GM21360 (cell line): ENCODE measurements at regions not wholly inside any gene's neighbourhood (a gene's known extent, or its start where the extent isn't known, plus 50 kb on each side); places are given as distances from the start of the nearest gene placed in this dataset.

Experiments used
- ATAC-seq: cut with Tn5 transposase; IDR thresholded peaks from one replicate; pipeline ENCODE4 v1.9.1; 2021; ENCODE audit warnings: mild to moderate bottlenecking, moderate library complexity; ENCODE audit not compliant: unreplicated experiment

DNA sequence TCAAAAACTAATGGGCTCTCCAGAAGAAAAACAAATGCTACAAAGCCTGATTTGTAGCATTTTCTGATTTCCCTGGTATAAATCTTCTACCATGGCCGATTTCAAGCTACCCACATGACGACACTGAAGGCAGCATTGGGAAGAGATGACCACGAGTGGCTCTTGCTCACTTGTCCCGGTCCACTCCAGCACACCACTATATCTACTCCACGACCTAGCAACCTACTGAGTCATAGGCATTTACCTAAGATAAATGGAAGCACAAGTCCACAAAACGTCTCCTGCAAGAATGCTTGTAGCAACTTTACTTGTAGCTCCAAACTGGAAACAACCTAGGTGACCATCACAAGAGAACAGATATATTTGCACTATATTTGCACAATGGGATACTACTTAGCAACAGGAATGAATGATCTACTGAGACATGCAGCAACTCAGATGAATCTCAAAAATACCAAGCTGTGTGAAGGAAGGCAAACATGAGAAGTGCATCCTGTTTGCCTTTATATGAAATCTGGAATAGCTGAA, 60.8 kb upstream of the HES1 start:
- ATAC-seq, result no peak

DNA sequence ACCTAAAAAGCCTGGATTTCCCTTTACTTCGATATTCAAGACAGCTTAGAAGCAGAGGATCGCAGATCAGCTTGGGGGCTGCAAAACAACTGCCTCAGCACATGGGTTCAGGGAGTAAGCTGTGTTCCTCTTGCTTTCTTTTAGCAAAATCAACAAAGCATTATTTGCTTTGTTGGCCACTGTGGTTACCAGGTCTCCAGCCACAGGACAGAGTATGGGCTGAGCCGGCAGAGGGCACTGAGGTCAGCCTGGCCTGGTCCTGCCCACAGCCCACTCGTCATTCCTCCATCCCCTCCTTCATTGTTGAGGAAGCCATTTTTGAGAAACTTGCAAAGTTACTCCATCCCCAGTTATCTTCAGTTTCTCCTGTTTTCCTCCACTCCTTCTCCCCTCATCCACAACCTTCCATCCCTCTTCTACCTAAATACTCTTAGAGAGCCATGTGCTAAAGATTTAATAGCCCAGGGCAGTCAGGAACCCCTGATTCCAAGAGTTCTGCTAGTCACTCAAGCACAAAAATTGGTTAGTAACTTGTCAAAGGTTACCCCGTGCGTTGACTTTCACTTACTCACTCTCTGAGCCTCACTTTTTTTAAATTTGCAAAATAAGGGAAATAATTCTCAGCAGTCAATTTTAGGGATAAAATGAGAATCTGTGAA, 60.0 kb upstream of the HES1 start:
- ATAC-seq, result no peak

DNA sequence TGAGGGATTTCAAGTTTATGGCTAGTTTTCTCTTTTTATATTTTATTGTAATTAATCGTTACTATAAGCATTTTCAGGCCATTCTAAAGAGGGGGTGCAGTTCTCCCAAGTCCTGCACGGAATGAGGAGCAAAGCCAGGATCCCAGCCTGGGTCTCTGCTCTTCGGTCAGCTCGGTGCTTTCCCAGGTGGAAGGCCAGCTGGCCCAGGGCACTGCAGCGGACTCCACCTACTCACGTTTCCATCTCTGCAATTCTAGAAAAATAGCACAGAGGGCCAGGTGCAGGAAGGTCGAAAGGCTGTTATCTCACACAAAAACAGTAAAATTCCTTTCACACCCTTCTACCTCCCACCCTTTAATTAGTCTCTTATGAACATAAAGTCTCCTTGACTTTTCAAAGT, 59.5 kb upstream of the HES1 start:
- ATAC-seq, result no peak

DNA sequence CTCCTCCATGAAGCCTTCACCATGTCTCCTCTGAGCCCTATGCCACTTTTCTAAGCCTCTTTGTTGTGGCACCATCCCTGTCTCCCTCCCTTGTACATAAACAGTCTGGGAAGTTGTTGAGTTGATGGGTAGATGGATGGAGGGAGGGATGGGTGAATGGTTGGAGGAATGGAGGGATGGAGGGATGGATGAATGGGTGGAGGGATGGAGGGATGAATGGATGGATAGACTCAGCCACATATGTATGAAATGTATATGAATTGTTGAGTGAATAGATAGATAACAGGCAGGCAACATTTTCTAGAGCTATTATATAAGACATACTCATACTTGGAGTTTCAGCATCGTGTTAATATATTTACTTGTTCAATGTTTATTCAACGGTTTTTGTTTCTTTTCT, 58.3 kb upstream of the HES1 start:
- ATAC-seq, result no peak

DNA sequence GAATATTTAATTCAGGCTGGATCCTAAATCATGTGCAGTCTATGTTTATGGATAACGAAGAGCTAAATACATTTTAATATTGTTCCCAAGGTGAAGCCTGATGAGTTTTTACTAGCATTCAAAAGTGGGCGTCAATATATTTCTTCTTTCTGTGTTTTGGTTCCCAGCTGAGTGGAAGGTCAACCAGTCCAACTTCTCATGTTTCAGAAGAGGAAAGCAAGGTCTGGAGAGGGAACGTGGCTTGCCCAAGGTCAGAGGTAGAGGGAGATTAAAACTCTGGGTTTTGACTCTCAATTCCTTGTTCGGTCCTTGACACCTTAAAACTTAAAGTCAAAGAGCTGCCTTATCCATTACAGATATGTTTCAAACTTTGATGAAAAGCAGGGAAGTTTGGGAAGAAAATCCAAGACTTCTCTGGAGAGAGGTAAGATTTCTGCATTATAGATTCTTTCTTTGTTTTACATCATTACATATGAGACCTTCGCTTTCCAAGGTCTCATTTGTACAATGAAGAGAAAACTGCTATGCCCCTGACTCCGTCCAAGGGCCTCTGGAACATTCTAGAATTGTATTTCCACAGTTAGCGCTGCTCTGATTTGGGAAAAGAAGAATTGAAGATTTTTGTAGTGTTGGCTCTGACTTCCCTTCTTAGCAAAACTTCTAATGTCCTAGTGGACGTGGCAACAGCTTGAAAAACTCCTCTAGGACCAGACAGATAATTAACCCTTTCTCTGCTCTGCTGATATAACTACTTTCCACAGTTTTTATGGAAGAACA, 57.7 kb upstream of the HES1 start:
- no peak for ATAC-seq

DNA sequence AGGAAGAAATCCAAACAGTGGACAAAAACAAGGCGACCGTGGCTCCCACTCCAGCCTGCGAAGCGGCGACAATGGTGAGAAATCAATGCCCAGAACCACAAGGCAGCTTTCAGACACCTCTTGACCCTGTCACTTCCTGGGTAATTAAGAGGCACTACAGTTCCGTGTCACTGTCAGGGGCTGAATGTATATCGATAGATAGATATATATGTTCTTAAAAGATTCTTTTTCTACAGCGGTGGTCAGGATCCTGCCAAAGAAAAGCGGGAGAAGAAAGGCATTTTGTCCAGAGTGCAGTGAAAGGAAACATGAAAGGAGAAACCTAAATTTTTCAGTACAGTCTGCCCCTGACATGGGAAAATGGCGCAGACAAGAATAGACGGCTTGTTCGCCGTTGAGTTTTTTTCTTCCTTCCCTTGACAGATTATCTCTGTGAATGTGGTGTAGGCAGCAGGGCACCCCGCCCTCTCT, 56.2 kb upstream of the HES1 start:
- no peak for ATAC-seq

DNA sequence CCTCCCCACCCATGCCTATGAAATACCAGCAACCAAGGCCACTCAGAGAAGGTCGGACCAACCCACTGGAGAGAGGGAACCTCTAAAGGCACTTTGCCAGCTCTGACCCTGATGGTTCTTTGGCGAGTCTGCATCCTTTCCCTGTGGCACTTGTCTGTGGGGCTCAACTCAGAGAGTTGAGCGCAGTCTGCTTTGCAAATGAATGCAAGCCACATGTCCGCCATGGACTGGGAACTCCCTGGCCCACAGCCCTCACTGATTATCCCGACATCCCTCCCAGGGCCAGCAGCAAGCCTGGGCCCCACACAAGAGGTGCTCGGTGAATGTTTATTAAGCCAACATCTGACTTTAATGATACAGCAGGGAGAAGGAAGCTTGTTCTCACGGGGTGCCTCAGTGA, 55.5 kb upstream of the HES1 start:
- ATAC-seq, result no peak

DNA sequence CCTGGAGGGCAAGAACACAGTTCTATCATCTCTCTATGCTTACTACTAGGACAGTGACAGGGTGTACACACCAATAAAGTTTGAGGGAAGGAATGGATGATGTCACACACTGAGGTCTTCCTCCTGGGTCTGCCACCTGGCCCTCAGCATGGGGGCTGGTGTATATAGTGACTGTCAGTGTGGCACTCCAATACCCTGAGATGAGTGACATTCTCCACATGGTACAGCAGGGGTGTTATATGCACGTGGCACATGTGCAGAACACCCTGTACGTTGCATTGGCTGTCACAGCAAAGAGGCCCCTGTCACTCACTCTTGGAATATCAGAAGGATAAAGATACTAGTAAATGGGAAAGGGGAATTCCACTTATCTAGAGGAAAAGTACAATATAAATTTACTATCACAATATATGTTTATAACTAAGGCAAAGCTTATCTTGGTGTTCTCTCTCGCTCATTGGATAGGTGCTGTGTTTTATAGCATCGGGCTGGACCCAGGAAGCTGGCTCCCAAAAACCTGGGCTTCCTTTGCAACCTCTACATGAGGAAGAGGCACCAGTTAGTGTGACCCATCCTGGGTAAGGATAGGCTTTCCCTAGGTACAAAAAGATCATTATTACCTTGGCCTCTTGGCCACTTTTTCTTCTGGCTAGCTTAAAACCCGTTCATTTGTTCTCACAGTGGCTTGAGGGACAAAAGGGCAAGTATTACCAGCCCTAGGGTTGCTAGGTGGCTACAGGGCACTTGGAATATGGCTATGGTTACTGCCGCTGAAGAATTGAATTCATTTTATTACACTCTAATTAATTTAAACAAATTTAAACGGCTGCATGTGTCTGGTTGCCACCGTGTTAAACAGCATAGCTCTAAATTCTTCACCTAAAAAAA, 54.8 kb upstream of the HES1 start:
- ATAC-seq, result no peak

DNA sequence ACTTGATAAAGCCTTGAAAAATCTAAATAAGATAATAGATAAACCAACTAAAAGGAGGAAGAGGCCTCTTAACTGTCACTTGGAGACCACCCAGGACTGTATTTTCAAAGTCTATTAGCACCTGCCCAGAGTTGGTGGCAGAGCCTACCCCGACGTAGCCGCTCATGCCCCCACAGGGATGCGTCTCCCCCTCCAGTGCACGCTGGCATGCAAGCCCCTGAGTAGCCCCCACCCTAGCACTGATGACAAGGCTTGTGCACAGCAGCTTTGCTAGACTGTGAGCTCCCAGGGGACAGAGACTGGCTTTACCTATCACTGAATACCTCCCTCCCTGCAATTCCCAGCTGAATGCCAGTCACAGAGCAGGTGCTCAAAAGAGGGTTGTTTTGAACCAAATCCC, 54.1 kb upstream of the HES1 start:
- ATAC-seq, result no peak

DNA sequence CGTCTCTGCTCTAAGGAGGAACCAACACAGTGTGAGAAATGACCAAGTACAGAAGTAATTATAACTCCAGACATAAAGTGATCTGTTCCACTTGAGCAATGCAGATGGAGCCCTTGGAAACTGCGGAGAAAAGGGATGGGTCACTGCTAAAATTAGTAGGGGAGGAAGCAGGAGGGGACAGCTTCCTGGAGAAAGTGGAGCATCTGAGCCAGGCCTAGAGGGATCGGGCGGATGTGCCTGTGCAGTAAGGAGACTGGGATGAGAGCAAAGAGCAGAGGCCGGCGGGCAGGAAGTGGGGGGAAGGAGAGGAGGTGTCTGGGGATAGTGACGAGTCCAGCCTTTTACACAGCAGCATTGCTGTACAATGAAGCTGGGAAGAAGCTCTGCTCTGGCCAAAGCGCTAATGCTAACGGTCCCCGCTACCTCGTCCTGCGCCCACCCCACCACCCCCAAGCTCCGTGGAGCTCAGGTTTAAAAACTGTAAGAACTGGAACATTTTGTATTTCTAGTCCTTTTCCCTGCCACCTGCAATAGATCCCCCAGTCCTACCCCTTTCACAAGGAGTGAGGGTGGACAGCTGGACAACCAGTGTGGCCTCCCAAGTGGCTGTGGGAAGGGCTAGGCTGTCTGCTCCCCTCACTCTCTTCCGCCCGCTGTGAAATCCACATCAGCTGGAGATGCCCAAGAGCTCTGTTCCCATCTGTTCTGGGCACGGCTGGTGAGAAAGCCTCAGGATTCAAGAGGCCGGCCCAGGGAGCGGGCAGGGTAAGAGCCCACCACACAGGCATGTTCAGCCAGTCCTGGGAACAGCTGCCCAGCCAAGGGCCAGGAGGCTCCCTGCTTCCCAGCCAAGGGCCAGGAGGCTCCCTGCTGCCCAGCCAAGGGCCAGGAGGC, 53.0 kb upstream of the HES1 start:
- ATAC-seq, result no peak

DNA sequence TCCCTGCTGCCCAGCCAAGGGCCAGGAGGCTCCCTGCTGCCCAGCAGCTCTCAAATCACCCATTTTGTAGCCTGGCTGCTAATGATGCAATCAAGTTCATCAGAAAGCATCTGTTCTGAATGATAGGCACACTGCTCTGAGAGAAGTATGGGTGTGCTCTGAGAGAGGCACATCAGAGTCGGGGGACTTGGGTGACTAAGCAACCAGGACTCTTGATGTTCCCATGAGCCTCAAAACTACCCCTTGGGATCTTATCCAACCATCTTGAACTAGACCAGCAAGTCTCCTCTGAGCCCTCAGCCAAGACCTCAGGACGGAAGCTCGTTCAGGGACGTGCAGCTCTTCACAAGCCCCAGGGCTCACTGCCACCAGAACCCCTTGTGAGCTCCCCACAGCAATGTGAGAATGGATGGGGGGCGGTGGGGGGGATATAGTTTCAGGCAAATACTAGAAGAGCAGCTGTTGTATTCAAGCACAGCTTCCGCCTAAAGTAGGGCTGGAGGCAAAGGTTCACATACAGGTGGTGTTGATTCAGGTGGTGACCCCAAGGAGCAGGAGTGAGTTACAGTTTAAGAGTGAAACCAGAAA, 52.2 kb upstream of the HES1 start:
- ATAC-seq, result peak; percentile 8

DNA sequence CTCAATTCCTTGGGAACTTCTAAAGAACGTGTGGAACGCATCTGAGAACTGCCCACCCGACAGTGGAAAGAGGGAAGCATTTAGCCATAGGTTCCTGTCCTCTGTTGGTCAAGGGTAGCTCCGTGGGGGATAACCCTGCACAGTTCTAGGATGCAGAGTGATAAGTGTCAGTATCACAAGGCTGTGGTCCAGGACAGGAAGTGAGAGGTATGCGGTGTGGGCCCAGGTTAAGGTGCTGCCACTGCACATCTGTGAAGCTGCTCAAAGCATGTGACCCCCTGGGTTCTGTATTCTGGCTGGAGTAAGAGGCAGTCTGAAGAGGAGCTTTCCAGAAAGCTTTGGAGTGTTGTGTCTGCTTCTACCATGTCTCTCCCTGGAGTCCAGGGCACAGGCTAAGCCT, 51.7 kb upstream of the HES1 start:
- ATAC-seq, result peak; percentile 87
